ENCODE measurements at regions not wholly inside any gene's neighbourhood (a gene's known extent, or its start where the extent isn't known, plus 50 kb on each side); places are given as distances from the start of the nearest gene placed in this dataset.
"Not testable (repeated sequence)": the region's sequence is repeated elsewhere in the genome, so short reads cannot be mapped to it uniquely, and the experiment has no call there.

DNA sequence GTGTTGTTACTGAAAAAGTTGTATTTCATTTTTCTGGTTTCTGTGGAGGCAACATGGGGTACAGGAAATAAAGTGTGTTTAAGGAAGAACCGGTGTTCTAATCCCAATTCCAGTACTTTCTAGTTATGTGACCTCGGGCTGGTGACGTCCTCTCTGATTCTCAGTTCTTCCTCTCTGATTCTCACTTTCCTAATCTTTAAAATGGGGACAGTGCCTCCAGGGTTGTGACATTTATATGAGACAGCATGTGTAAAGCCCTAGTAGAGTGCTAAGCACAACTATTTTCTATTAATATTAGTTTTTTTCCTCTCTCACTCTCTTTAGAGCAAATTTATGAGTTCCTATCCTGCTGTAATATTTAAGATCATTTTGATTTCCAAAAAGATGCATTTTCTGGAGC lies 50.9 kb upstream of the PTPDC1 start:
- DNase-seq: no peak

DNA sequence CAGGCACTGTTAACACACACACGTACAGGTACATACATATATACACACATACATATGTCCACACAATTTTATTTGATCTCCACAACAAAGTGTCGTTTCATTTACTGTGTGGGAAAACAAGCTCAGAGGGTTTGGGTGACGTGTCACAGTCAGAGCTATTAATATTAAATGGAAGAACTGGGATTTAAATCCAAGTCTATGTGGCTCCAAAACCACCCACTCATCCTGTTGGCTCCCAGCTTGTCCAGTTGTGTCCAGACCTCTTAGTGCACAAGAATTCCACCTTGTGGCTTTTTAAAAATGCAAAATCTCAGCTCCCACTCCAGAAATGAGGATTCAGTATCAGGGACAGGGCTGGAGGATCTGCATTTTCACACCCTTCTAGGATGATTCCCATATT lies 52.3 kb upstream of the PTPDC1 start:
- no peak for DNase-seq

DNA sequence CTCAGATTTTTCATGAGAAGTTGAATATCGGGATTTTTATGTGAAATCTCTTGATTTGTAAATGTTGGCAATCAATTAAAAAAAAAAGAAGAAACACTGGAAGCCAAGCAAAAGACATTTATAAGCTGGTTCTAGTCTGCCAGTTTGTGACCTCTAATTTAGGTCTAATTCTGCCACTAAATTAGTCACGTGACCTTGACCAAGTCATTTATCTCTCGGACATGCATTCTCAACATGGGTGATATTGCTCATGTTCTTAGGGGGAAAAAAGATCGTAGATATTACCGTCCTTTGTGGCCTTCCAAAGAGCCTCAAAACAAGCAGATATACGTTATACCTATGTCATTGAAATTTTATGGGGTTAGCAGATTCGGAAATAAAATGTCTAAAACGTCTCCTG lies 52.9 kb upstream of the PTPDC1 start:
- no peak for DNase-seq

DNA sequence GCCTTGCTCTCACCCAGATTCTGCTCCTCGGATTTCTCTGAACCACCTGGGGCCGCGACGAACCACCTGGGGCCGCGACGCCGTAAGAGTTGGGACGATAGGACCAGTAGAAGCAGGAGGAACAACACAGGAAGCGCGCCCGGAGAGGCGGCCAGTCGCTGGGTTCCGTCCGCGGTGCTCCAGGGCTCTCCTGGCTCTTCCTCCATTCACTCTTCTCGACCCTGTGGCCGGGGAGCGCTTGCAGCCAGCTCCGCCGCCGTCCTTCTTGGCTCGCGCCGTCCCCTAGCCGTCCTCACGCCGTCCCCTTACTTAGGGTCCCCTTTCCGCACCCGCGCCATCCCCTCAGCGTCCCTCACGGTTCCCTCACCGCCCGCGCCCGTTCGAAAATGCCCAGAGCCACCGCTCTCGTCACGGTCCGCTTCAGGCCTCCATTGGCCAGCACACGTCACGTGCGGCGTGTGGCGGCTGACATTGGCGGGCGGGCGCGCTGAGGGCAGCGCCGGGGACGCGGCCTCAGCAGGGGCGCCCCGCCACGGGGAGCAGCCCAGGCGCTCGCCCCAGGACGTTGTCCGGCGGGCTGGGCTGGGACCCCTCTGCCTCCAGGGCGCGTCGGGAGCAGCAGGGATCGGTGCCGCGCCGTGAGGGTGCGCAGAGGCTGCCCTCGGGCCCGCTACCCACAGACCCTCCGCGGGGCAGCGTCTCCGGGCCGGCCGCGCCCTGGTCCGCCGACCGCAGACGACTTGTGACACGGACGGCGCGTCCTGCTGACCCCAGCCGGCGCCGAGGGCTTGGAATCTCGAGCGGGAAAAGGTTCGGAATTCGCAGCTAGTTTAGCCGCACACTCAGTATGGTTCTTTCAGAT lies 53.7 kb upstream of the PTPDC1 start:
- peak; percentile 64 for DNase-seq

DNA sequence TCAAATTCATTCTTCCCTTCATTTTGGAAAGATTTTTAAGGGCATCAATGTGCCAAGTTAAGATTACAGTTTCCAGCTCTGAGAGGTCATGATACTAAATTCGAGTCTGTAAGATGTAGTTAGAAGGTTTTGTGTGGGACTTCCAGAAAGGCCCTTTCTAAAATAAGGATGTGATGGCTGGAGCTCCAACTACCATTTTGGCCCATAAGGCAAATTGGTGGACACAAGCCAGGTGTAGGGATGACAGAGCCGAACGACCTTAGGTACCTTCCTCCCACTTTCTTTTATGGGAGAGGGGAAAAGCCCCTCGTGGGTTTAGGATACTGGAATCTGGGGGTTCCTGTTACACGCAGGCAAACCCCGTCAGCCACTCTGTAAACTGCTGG lies 54.3 kb upstream of the PTPDC1 start:
- no peak for DNase-seq

DNA sequence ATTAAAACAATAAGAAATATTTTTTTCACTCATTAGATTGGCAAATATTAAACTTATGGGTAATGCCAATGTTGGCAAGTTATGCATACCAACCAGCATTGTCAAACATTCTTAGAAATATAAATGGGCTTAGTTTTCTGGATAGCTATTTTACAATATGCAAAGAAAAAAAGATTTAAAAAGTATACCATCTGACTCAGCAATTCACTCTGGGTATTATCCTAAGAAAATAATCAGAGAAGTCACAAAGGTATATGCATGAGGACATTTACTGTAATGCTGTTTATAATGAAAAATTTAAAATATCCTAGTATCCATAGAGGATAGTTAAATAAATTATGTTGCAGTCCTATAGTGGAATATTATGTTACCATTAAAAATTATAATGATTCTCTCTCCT lies 57.4 kb upstream of the PTPDC1 start:
- DNase-seq: no peak

DNA sequence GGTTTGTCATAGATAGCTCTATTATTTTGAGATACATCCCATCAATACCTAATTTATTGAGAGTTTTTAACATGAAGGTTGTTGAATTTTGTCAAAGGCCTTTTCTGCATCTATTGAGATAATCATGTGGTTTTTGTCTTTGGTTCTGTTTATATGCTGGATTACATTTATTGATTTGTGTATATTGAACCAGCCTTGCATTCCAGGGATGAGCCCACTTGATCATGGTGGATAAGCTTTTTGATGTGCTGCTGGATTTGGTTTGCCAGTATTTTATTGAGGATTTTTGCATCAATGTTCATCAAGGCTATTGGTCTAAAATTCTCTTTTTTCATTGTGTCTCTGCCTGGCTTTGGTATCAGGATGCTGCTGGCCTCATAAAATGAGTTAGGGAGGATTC lies 61.8 kb upstream of the PTPDC1 start:
- not testable (repeated sequence) for DNase-seq

DNA sequence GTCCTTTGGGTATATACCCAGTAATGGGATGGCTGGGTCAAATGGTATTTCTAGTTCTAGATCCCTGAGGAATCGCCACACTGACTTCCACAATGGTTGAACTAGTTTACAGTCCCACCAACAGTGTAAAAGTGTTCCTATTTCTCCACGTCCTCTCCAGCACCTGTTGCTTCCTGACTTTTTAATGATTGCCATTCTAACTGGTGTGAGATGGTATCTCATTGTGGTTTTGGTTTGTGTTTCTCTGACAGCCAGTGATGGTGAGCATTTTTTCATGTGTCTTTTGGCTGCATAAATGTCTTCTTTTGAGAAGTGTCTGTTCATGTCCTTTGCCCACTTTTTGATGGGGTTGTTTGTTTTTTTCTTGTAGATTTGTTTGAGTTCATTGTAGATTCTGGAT lies 63.4 kb upstream of the PTPDC1 start:
- not testable (repeated sequence) for DNase-seq

DNA sequence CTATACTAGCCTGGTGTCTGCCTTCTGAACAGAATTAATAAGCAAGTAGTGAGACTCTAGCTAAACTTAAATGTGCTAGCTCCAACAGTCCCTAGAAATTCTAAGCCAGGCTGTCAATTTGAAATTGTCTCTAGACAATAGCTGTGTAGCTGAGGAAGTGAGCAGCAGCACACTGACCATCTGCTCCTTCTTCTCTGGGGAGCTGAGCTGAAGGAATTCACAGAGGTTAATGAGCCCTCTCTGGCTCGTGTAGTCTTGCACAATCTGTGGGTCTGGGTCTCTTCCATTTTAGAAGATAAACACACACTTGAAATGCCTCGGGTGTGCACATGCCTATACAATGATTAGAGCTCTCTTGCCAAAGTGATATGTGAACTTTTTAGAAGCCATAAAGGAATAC lies 63.5 kb upstream of the BARX1 start:
- no peak for DNase-seq

DNA sequence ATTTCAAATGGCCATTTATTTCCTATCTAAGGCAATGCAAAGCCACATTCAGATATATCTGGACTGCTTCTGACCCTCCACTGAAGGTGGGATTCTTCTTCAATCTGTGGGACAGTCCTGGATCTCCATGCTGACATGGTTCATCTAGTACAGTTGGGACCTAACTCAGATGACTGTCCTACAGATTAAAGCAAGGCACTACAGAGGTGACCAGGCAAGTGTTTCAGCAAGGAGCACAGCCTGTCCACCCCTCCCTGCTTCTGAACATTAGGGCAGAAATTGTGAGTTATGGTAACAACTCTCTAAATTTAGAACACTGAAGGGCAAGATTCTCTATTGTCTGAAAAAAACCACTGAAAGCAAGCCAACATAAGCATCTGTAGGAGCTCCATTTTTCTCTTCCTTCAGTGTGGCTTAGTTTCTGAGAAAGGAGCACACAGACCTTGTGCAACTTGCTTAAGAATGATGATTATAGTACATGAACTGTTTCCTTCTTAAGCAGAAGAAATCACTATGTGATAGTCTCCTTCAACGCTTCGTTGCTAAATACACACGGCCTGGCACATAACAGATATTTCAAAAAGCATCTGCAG lies 62.9 kb upstream of the BARX1 start:
- DNase-seq: no peak

DNA sequence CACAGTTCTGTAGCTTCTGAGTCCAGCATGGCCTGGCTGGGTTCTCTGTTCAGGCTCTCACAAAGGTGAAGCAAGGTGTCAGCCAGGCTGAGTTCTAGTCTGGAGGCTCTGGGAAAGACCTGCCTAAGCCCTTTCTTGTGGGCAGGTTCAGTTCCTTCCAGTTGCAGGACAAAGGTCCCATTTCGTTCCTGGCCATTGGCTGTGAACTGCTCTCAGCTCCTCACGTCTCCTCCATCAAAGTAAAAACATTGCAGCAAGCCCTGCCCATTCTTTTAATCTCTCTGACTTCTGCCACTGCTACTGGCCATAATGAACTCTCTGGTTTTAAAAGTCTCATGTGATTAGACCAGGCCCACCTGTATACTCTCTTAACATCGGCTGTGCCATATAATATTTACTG lies 61.6 kb upstream of the BARX1 start:
- no peak for DNase-seq

DNA sequence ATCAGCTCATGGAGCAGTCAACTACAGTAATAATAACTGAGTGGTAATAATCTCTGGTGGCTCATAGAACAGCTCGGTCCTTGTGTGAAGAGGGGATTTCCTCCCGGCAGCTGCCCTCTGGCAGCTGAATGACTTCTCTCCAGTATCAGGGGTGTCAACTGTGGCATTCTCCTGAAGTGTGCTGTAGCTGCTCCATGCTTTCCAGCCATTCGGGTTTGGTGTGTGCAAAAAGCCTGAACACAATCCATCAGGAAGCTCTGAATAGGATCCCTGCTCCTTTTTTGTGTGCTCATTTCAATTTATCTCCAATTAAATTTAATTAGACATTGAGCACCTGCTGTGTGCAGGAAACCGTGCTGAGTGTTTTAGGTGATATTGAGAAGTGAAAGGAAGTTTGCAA lies 59.8 kb upstream of the BARX1 start:
- DNase-seq: no peak

DNA sequence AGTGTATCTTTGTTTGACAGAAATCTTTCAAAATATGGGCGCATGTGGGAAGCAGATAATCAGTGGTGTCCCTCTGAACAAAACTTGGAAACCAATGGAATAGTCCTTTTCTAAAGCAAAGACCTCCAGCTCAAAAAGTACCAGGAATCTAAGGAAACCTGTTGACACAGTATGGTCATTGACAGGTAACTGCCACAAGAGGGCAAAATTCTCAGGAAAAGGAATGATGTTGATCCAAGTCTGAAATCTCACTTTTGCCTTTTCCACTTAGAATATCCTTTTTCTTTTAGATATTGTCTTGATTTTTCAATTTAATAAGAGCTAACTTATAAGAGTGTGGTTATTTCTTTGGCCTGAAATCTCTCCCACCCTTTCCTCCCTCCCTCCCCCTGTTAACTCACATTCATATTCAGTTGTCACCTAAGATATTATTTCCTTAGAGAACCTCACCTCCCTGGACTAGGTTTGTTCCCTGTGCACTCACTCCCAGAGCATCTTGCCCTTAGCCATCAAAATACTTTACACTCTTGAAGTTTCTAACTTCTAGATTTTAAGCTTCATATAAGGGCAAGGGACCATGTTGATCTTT lies 59.0 kb upstream of the BARX1 start:
- no peak for DNase-seq

DNA sequence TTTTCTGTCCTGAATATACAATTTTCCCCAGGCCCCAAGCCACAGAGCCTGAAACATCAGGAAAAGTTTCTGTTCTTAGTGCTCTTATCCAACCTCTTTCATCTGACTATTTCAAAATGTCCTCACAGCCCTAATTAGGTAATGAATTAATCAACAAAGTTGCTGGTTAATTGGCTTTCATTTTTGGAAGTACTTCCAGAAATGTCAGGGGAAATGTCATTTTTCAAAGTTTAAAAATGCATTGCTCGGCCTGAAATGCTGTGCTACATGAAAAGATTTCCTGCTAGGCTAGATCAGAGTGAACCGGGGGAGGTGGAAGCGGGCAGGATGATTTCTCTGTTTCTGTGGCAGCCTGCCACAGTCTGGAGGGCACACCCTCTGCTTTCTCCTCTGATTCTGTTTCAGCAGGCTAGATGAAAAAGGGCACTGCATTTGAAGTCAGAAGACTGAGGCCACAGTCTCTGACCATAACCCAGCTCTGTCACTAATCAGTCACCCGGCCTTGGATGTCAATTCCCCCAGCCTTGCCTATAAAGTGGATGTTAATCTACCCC lies 55.9 kb upstream of the BARX1 start:
- DNase-seq: no peak

DNA sequence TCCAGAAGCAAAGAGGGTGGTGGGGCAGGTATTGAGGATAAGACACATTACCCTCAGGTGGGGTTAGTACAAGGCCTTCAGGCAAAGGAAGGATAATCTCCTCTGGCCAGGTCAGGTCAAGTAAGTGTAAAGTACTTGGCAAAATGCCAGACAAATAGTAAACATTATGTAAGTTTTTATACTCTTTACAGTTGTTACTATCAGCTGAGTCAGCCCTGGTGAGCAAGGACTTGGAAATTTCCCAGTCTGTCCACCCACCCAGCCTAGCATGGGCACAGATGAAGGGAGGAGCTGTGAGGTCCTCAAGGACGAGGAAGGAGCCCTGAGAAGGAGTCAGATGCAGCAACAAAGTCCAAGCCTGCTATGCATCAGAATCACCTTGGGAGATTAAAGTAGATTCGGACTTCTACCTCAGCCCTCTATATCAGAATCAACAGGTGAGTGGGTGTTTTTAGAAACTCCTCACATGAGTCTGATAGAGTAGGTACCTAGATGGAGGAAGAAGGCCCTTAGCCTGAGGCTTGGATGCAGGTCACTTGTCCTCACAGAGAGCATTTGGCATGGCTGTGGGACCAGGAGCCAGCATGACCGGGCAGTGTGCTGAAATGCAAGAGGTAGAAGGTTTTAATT lies 50.2 kb upstream of the BARX1 start:
- no peak for DNase-seq

All from skin of body (tissue), 1 donor.